SK-N-SH treated with all-trans-retinoic acid at 6 μM for 48 hours (cell line): ENCODE measurements at regions not wholly inside any gene's neighbourhood (a gene's known extent, or its start where the extent isn't known, plus 50 kb on each side); places are given as distances from the start of the nearest gene placed in this dataset.

ENCODE experiments used
- ARNTL ChIP-seq: fragments of 450-650 bp; formaldehyde crosslinking; IDR thresholded peaks from 2 replicates; pipeline ENCODE4 v1.5.0; 2020; ENCODE audit warnings: low read depth, mild to moderate bottlenecking, moderate library complexity, borderline replicate concordance
- CREB5 ChIP-seq: fragments of 250-450 bp; sonication (Bioruptor Pico); IDR thresholded peaks from 2 replicates; pipeline ENCODE4 v1.5.1; 2020; ENCODE audit warnings: low read depth, mild to moderate bottlenecking, moderate library complexity
- CSDC2 ChIP-seq: fragments of 250-450 bp; sonication (Bioruptor Pico); IDR thresholded peaks from 2 replicates; pipeline ENCODE4 v1.5.0; 2020; ENCODE audit warnings: mild to moderate bottlenecking, moderate library complexity
- ESRRG ChIP-seq: fragments of 250-450 bp; sonication (Bioruptor Pico); IDR thresholded peaks from 2 replicates; pipeline ENCODE4 v1.6.1; 2021; ENCODE audit warnings: mild to moderate bottlenecking
- ISL1 ChIP-seq: fragments of 250-450 bp; sonication (Bioruptor Pico); IDR thresholded peaks from 2 replicates; pipeline ENCODE4 v2.1.2; 2022; ENCODE audit warnings: mild to moderate bottlenecking, moderate library complexity
- OSR1 ChIP-seq: fragments of 250-450 bp; sonication (Bioruptor Pico); IDR thresholded peaks from 2 replicates; pipeline ENCODE4 v1.8.0; 2022; ENCODE audit warnings: moderate library complexity, mild to moderate bottlenecking, inconsistent platforms
- PATZ1 ChIP-seq: fragments of 250-450 bp; sonication (Bioruptor Pico); IDR thresholded peaks from 2 replicates; pipeline ENCODE4 v1.8.0; 2020; ENCODE audit warnings: mild to moderate bottlenecking, moderate library complexity, borderline replicate concordance
- POU6F1 ChIP-seq: fragments of 250-450 bp; sonication (Bioruptor Pico); IDR thresholded peaks from 2 replicates; pipeline ENCODE4 v1.8.0; 2021; ENCODE audit warnings: low read depth, mild to moderate bottlenecking, moderate library complexity, borderline replicate concordance
- TCF4 ChIP-seq: fragments of 250-450 bp; sonication (Bioruptor Pico); IDR thresholded peaks from 2 replicates; pipeline ENCODE4 v1.8.0; 2021; ENCODE audit warnings: mild to moderate bottlenecking, moderate library complexity, borderline replicate concordance
- TOX ChIP-seq: fragments of 250-450 bp; sonication (Bioruptor Pico); IDR thresholded peaks from 2 replicates; pipeline ENCODE4 v1.8.0; 2021; ENCODE audit warnings: mild to moderate bottlenecking, moderate library complexity, borderline replicate concordance
- ZFP3 ChIP-seq: fragments of 250-450 bp; sonication (Bioruptor Pico); IDR thresholded peaks from 2 replicates; pipeline ENCODE4 v1.5.0; 2020; ENCODE audit warnings: mild to moderate bottlenecking, moderate library complexity
- ZNF565 ChIP-seq: fragments of 450-650 bp; formaldehyde crosslinking; conservative IDR thresholded peaks from 2 replicates; pipeline ENCODE4 v1.5.0; 2020; ENCODE audit warnings: low read depth, mild to moderate bottlenecking, moderate library complexity
- ZNF70 ChIP-seq: fragments of 450-650 bp; formaldehyde crosslinking; IDR thresholded peaks from 2 replicates; pipeline ENCODE4 v1.5.0; 2020; ENCODE audit warnings: mild to moderate bottlenecking, moderate library complexity
- ZNF8 ChIP-seq: fragments of 450-650 bp; formaldehyde crosslinking; IDR thresholded peaks from 2 replicates; pipeline ENCODE4 v1.5.0; 2020; ENCODE audit warnings: mild to moderate bottlenecking, moderate library complexity

- TF ChIP-seq TCF4 (CRISPR knock-in tag) (no peak), ZNF8 (CRISPR knock-in tag) (no peak), ZNF70 (CRISPR knock-in tag) (no peak), ZFP3 (CRISPR knock-in tag) (no peak), ESRRG (no peak), ZNF565 (no peak), OSR1 (CRISPR knock-in tag) (no peak), POU6F1 (CRISPR knock-in tag) (no peak), ISL1 (CRISPR knock-in tag) (no peak), ARNTL (no peak), TOX (CRISPR knock-in tag) (no peak), PATZ1 (CRISPR knock-in tag) (no peak), CSDC2 (CRISPR knock-in tag) (no peak), CREB5 (CRISPR knock-in tag) (no peak)
These were observed 572.4 kb upstream of the MGMT start for GRCh38 chr10:128894641-128895040.
